OCI-LY1 (cell line): ENCODE measurements at regions not wholly inside any gene's neighbourhood (a gene's known extent, or its start where the extent isn't known, plus 50 kb on each side); places are given as distances from the start of the nearest gene placed in this dataset.

Experiments used
- H2AFZ ChIP-seq: fragments of 200-600 bp; sonication (generic), shearing (Covaris generic); 2 replicates; pipeline ENCODE4 v1.6.0; 2014; ENCODE audit warnings: antibody characterized with exemption, mild to moderate bottlenecking, low read length
- H3F3A ChIP-seq: fragments of 200-600 bp; sonication (generic), shearing (Covaris generic); 2 replicates; pipeline ENCODE4 v1.6.0; 2014; ENCODE audit warnings: mild to moderate bottlenecking, antibody characterized with exemption, low read length, moderate library complexity; ENCODE audit not compliant: insufficient read depth
- H3K27ac ChIP-seq: fragments of 200-600 bp; sonication (generic); 2 replicates; pipeline ENCODE4 v1.5.1; 2014; ENCODE audit warnings: low read length, mixed run types, mild to moderate bottlenecking, low read depth; ENCODE audit not compliant: poor library complexity, severe bottlenecking
- H3K27me3 ChIP-seq: fragments of 200-600 bp; sonication (generic); 2 replicates; pipeline ENCODE4 v1.6.0; 2014; ENCODE audit warnings: antibody characterized with exemption, mild to moderate bottlenecking, low read length, moderate library complexity; ENCODE audit not compliant: insufficient read depth
- H3K36me3 ChIP-seq: fragments of 200-600 bp; sonication (generic); 2 replicates; pipeline ENCODE4 v1.6.1; 2014; ENCODE audit warnings: mild to moderate bottlenecking, antibody characterized with exemption, low read length, moderate library complexity, mixed read lengths; ENCODE audit not compliant: insufficient read depth
- H3K4me1 ChIP-seq: fragments of 200-600 bp; sonication (generic); 2 replicates; pipeline ENCODE4 v1.5.1; 2014; ENCODE audit warnings: mild to moderate bottlenecking, low read length, moderate library complexity; ENCODE audit not compliant: insufficient read depth, severe bottlenecking
- H3K4me2 ChIP-seq: fragments of 200-600 bp; sonication (generic), shearing (Covaris generic); 2 replicates; pipeline ENCODE4 v1.6.1; 2014; ENCODE audit warnings: low read length
- H3K4me3 ChIP-seq: fragments of 200-600 bp; sonication (generic); 2 replicates; pipeline ENCODE4 v1.5.1; 2014; ENCODE audit warnings: low read length, low read depth, mild to moderate bottlenecking, mixed read lengths; ENCODE audit not compliant: poor library complexity, severe bottlenecking
- H3K79me2 ChIP-seq: fragments of 200-600 bp; shearing (Covaris generic); 2 replicates; pipeline ENCODE4 v1.6.1; 2016; ENCODE audit warnings: mixed run types, low read length, mixed read lengths; ENCODE audit not compliant: insufficient read depth
- H3K9ac ChIP-seq: fragments of 200-600 bp; sonication (generic), shearing (Covaris generic); 2 replicates; pipeline ENCODE4 v1.6.1; 2014; ENCODE audit warnings: mild to moderate bottlenecking, low read length, mixed read lengths
- H3K9me2 ChIP-seq: fragments of 200-600 bp; sonication (generic), shearing (Covaris generic); 2 replicates; pipeline ENCODE4 v1.6.1; 2014; ENCODE audit warnings: low read depth, mild to moderate bottlenecking, low read length, mixed read lengths
- H3K9me3 ChIP-seq: fragments of 200-600 bp; shearing (Covaris generic); 2 replicates; pipeline ENCODE4 v1.6.1; 2014; ENCODE audit warnings: low read length, mixed read lengths
- H4K20me1 ChIP-seq: fragments of 200-600 bp; sonication (generic), shearing (Covaris generic); 2 replicates; pipeline ENCODE4 v1.6.0; 2016; ENCODE audit warnings: mild to moderate bottlenecking, low read length; ENCODE audit not compliant: insufficient read depth
- CTCF ChIP-seq: fragments of 200-600 bp; sonication (generic), shearing (Covaris generic); IDR thresholded peaks from 2 replicates; pipeline ENCODE4 v1.5.1; 2017; ENCODE audit warnings: mild to moderate bottlenecking, antibody characterized with exemption, low read length, moderate library complexity, mixed read lengths
- EZH2 ChIP-seq: fragments of 200-600 bp; sonication (generic), shearing (Covaris generic); IDR thresholded peaks from 2 replicates; pipeline ENCODE4 v1.8.0; 2017; ENCODE audit warnings: borderline replicate concordance, mixed run types, mild to moderate bottlenecking, antibody characterized with exemption, low read length, moderate library complexity, mixed read lengths

GRCh38 chr12:130073721-130074120 is 88.5 kb upstream of the FZD10 start:
- no peaks in the 10 kb centered on the region for H3K9me3 ChIP-seq

GRCh38 chr12:130074661-130075406 is 87.4 kb upstream of the FZD10 start:
- no peaks in the 10 kb centered on the region for H3K27me3 ChIP-seq
- no peak overlapping the region for H3K27ac ChIP-seq
- no peaks in the 10 kb centered on the region for H4K20me1 ChIP-seq
- H3K9me3 ChIP-seq: no peaks in the 10 kb centered on the region
- no peak overlapping the region for H3K4me3 ChIP-seq
- H3K36me3 ChIP-seq: no peaks in the 10 kb centered on the region
- H3K9ac ChIP-seq: no peak overlapping the region
- no peak overlapping the region for H2AFZ ChIP-seq
- no peaks in the 10 kb centered on the region for H3K9me2 ChIP-seq
- H3K79me2 ChIP-seq: no peaks in the 10 kb centered on the region
- H3F3A ChIP-seq: no peaks in the 10 kb centered on the region
- TF ChIP-seq EZH2 (no peak), CTCF (no peak)
- no peak overlapping the region for H3K4me2 ChIP-seq
- H3K4me1 ChIP-seq: no peaks in the 10 kb centered on the region

More at GRCh38 chr12:130073721-130074120, 88.5 kb upstream of the FZD10 start:
- no peaks in the 10 kb centered on the region for H3K9me2 ChIP-seq
- H3K27me3 ChIP-seq: no peaks in the 10 kb centered on the region
- no peak overlapping the region for H3K9ac ChIP-seq
- no peak overlapping the region for H3K4me2 ChIP-seq
- H3F3A ChIP-seq: no peaks in the 10 kb centered on the region
- H4K20me1 ChIP-seq: no peaks in the 10 kb centered on the region
- no peak overlapping the region for H3K27ac ChIP-seq
- no peak overlapping the region for H3K4me3 ChIP-seq
- no peak overlapping the region for H2AFZ ChIP-seq
- TF ChIP-seq CTCF: no peak
- no peak for TF ChIP-seq EZH2
- no peaks in the 10 kb centered on the region for H3K36me3 ChIP-seq
- H3K4me1 ChIP-seq: no peaks in the 10 kb centered on the region
- H3K79me2 ChIP-seq: no peaks in the 10 kb centered on the region

- Histone ChIP-seq H3K36me3 (no peaks in the 10 kb centered on the region), H3K4me3 (no peak overlapping the region), H3K4me1 (no peaks in the 10 kb centered on the region), H3K9ac (no peak overlapping the region), H3K79me2 (no peaks in the 10 kb centered on the region), H3K4me2 (no peak overlapping the region), H3K9me3 (no peaks in the 10 kb centered on the region), H3F3A (no peaks in the 10 kb centered on the region), H3K9me2 (no peaks in the 10 kb centered on the region), H4K20me1 (no peaks in the 10 kb centered on the region), H2AFZ (no peak overlapping the region), H3K27me3 (no peaks in the 10 kb centered on the region), H3K27ac (no peak overlapping the region)
- TF ChIP-seq CTCF (no peak), EZH2 (no peak)
Observed at GRCh38 chr12:130075497-130076076, 86.7 kb upstream of the FZD10 start.
